NCI-H82 (cell line): ENCODE measurements at regions not wholly inside any gene's neighbourhood (a gene's known extent, or its start where the extent isn't known, plus 50 kb on each side); places are given as distances from the start of the nearest gene placed in this dataset.

Source experiments
- DNase-seq: peaks from one replicate; lab custom pipeline; 2025; lab: John Stamatoyannopoulos, UW

DNA sequence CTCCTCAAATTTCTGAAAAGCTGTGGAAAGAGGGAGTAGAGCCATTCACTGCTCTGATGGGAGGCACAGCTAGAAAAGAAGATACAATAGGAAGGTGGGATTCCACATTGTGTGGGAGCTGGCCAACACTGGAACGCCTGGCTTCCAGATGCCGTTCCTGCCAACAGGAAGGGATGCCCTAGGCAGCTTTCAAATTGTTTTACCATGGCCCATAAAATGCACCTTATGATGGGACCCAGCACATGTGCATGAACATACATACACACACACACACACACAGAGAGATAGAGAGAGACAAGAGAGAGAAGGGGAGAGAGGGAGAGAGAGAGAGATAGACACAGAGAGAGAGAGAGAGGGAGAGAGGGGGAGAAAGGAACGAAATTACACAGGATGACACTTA is 86.1 kb upstream of the BZW1 start:
- no peak for DNase-seq

- peak; percentile 19 for DNase-seq
Measured at GRCh38 chr2:200728630-200729029, 83.1 kb upstream of the BZW1 start.

DNA sequence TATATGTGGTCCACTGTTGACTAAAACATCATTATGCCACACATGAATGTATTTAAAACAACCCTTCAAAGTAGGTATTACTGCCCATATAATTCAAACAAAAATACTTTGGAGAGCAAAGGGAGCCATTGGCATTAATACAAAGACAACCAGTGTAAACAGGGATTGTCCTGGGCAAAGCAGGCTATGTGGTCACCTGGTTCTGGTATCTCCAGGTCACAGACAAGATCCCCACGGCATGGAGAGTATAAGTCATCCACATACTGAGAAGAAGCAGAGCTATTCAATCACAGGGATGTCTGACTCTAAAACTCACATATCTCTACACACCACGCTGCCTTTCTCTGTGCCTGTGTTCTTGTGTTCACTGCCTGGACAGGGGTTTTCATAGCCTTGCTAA is 81.4 kb upstream of the BZW1 start:
- no peak for DNase-seq

- no peak for DNase-seq
Measured at GRCh38 chr2:200730960-200731359, 80.8 kb upstream of the BZW1 start.

- DNase-seq, result no peak
Measured at GRCh38 chr2:200732866-200733265, 78.8 kb upstream of the BZW1 start.

- DNase-seq, result peak; percentile 18
Measured at GRCh38 chr2:200733713-200734198, 78.0 kb upstream of the BZW1 start.

DNA sequence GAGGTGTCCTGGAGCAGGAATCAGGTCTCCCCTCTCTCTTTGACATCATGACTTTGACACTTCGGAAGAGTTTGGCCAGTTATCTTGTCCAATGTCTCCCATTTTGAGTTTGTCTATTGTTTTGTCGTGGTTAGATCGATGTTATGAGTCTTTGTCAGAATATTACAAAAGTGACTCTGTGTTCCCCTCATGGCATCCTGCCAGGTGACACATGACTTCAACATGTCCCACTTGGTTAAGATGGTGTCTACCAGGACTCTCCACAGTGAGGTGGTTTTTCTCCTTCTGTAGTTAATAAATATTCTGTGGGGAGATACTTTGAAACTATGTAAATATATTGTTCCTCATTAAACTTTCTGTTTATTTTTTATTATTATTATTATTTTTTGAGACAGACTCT is 76.6 kb upstream of the BZW1 start:
- no peak for DNase-seq

DNA sequence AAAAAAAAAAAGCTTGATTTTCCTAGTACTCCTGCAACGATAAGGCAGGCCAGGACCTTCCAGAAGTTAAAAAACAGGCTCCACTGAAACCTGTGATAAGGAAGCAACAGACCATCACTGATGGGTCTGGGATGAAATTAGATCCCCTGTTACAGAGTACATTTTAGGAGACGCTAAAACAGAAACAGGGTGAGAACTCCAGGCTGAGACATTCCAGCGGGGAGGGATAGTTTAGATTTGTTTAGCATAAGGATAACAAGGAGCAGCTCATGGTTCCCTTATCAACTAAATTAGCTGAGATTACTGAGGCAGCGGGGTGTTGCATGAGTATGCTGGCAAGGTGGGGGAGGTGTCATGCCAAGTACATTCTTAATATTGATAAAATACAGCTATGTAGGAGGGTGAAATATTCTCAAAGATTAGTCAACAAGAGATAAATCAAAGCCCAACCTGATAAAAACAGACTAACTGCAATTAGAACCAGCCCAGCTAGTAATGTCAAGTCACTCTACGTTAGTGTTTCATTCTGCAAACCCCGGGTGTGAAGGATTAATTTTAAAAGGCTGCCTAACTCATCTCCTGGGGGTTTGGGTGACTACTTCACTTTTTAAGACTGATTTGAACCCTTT is 75.0 kb upstream of the BZW1 start:
- DNase-seq, result peak; percentile 12

DNA sequence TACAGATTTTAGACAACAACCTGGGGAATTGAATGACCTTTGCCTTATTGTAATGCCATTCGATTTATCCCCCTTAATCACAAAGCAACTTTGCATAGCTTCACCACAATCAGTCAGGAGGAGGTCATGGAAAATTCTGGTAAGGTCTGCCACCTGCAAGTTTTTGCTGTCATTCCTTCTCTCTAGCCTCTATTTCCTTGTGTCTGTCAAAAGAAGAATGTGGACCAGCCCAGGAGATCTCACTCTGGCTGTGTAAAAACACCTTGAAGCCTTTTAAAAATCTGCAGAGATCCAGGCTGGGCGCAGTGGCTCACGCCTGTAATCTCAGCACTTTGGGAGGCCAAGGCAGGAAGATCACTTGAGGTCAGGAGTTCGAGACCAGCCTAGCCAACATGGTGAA is 74.1 kb upstream of the BZW1 start:
- DNase-seq, result no peak

DNA sequence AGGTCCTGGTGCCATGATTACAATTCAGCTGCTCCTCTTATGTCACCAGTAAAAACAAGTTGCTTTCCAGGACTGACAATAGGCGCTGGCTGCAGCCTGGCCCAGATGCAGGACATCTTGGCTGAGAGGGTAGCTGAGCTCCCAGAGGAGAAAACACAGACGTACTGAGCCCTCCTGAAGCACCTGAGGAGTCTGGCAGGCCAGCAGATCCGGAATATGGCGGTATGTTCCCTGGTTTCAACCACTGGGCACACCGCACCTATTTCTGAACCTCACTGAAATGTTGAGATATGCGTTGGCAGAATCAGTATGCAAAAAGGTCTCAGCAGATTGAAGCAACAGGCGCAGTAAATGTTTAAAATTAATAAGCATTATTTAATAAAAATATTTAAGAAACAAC is 73.1 kb upstream of the BZW1 start:
- no peak for DNase-seq

GRCh38 chr2:200740907-200741306 is 70.8 kb upstream of the BZW1 start:
- DNase-seq, result no peak

DNA sequence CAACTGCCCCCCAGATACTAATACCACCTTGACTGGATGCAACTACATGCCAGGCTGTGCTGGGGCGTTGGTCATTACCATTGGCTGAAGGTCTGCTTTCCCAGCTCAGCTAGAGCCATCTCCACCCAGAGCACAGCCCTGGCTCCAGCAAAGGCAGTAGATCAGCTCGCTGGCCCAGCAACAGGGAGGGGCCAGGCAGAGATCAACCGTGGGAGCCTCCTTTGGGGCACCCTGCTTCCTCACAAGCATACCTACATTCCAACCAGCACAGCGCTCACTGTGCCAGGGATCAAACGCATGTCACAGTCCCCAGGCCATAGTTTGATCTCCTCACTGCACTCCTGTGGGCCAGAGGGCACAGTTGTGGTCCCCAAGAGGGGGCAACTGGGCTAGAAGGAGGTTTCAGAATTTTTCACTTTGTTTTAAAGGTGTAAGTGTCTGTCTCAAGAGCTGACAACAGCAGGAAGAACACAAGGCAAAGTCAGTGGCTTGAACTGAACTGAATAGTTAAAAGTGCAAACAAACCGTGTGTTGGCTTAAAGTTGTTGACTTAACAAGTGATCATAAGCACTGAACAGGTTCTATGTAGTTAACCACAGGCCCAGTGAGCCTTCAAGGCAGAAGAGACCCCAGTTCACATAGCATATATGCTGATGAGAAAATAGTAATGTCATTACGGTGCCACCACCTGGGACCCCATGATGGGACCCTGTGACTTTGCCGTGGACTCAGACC is 70.1 kb upstream of the BZW1 start:
- no peak for DNase-seq

DNA sequence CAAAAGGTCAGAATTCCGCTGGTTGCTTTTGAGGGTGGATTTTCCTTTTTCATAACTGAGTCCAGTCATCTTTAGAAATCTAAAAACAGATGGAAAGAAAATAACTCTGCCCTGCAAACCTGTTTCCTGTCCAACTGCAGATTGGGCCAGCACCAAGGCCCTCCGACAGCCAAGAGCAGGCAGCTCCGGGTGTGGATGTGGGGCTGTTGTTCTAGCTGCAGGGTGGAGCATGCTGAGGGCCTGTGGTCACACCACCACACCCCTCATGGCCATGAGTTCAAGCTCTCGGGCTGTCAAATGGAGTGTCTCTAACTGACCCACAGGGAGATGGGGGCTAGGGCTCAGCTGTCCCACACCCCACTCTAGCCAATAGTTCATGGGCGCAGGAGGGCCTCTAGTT is 69.3 kb upstream of the BZW1 start:
- DNase-seq, result no peak

- no peak for DNase-seq
Measured at GRCh38 chr2:200743042-200743676, 68.6 kb upstream of the BZW1 start.

DNA sequence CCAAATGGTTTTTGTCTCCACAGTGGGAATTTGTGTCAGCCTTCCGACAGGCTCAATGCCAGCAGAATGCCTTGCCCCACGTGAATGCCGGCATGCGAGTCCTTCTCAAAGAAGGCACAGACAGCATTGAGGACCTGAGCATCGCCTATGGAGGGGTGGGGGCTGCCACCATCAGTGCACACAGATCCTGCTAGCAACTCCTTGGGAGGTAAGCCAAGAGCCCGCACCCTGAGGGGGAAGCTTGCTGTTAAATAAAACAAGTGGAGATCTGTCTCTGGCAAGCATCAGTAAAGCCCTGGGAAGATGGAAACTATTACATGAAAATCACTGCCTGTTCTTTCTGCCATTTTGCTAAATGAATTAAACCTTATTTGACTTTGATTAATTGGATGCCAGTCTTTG is 67.5 kb upstream of the BZW1 start:
- no peak for DNase-seq

DNA sequence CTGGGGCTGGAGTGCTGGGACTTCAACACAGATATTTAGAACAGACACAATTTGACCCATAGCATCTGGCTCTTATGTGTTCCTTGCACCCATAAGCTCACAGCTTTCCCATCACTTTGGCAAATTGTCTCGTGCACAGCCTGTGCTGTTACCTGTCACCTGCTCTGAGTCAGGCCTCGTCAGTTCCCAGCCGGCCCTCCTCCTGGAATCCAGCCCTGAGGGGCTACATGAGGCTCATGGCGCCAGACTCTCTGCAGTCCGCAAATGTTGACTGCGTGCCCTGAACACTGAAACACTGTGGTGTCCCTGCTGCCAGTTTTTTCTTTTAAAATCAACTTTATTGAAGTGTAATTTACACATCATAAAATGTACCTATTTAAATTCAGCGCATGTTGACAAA is 65.4 kb upstream of the BZW1 start:
- no peak for DNase-seq

- DNase-seq, result peak; percentile 46
Measured at GRCh38 chr2:200747668-200748618, 63.8 kb upstream of the BZW1 start.

DNA sequence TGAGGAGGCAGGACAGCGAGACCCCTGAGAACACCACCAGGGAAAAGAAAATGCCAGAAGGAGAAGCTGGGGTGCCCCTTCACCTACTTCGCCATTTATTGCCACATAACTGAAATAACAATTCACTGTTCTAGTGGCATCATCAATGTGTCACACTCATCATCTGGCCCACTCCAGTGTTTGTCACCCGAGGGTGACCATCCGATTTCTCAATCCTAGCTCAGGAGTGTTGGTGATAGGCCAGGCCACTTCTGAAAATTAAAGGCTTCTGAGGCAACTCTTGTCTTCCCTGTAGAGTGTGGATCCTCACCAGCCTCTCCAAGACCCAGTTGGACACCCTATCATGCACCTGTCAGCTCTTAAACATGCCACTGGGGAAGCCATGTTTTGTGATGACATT is 62.9 kb upstream of the BZW1 start:
- DNase-seq, result no peak

- DNase-seq, result no peak
Measured at GRCh38 chr2:200749631-200750322, 61.9 kb upstream of the BZW1 start.

- DNase-seq, result no peak
Measured at GRCh38 chr2:200750323-200750910, 61.3 kb upstream of the BZW1 start.

GRCh38 chr2:200751786-200752185 is 59.9 kb upstream of the BZW1 start:
- DNase-seq, result no peak
